ENCODE measurements at regions not wholly inside any gene's neighbourhood (a gene's known extent, or its start where the extent isn't known, plus 50 kb on each side); places are given as distances from the start of the nearest gene placed in this dataset.

GRCh38 chr1:221025501-221025900, 146.3 kb downstream of the HLX start:
- H3K36me3 ChIP-seq (ENCODE audit: control insufficient read depth, insufficient read depth, low read length): no peaks in the 10 kb centered on the region
- H3K4me1 Mint-ChIP-seq: no peaks in the 10 kb centered on the region
- no peak for DNase-seq
- peaks cover 14% of the 10 kb centered on the region for H3K27me3 Mint-ChIP-seq (ENCODE audit: insufficient read depth)
- no peaks in the 10 kb centered on the region for H3K36me3 Mint-ChIP-seq (ENCODE audit: low read depth)
- H3K4me3 Mint-ChIP-seq: no peak overlapping the region
- TF ChIP-seq, protein P1, sequence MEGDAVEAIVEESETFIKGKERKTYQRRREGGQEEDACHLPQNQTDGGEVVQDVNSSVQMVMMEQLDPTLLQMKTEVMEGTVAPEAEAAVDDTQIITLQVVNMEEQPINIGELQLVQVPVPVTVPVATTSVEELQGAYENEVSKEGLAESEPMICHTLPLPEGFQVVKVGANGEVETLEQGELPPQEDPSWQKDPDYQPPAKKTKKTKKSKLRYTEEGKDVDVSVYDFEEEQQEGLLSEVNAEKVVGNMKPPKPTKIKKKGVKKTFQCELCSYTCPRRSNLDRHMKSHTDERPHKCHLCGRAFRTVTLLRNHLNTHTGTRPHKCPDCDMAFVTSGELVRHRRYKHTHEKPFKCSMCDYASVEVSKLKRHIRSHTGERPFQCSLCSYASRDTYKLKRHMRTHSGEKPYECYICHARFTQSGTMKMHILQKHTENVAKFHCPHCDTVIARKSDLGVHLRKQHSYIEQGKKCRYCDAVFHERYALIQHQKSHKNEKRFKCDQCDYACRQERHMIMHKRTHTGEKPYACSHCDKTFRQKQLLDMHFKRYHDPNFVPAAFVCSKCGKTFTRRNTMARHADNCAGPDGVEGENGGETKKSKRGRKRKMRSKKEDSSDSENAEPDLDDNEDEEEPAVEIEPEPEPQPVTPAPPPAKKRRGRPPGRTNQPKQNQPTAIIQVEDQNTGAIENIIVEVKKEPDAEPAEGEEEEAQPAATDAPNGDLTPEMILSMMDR (conservative IDR thresholded peaks at IDR 0.05): no peak
- H3K9me3 ChIP-seq (ENCODE audit: control insufficient read depth, low read length): no peaks in the 10 kb centered on the region
- no peak overlapping the region for H3K27ac ChIP-seq (ENCODE audit: low read depth, low read length)
- H3K27ac Mint-ChIP-seq: no peak overlapping the region
- H3K27me3 ChIP-seq (ENCODE audit: control insufficient read depth, insufficient read depth, low read length, poor library complexity, severe bottlenecking): peaks cover 7% of the 10 kb centered on the region
- H3K4me3 ChIP-seq (ENCODE audit: low read length): no peak overlapping the region
- no peaks in the 10 kb centered on the region for H3K4me1 ChIP-seq (ENCODE audit: control insufficient read depth, insufficient read depth, low read length)
- no peaks in the 10 kb centered on the region for H3K9me3 Mint-ChIP-seq
- 93 to 96% methylated on average over 6 to 8 of the region's 8 CpGs for WGBS, 2 experiments (ENCODE audit: insufficient coverage in 1 of 2, insufficient read length in 1 of 2)
- H3K9ac ChIP-seq (ENCODE audit: extremely low read depth, low read length, poor library complexity, severe bottlenecking): no peak overlapping the region

DNA sequence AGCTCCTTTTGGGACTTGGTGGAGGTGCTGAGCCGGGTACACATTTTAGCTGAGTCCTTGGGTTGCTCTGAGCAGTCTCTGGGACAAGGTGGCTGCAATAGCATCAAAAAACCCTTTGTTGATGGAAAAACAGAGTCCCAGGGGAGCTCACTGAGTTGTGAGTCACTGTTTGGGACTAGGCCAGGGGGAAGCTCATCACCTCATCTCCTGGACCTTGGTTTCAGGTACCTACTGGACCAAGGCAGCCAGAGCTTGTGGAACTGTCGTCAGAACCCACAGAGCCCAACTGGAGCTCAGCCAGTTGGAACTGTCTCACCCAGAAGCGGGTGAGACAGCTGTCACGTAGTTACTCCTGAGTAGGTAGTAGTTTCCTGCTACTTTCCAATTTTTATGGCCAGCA, 146.7 kb downstream of the HLX start:
- Mint-ChIP-seq H3K27ac (no peak overlapping the region), H3K36me3 (ENCODE audit: low read depth) (no peaks in the 10 kb centered on the region), H3K4me3 (no peak overlapping the region), H3K4me1 (no peaks in the 10 kb centered on the region), H3K27me3 (ENCODE audit: insufficient read depth) (peaks cover 14% of the 10 kb centered on the region), H3K9me3 (no peaks in the 10 kb centered on the region)
- H3K27me3 ChIP-seq (ENCODE audit: control insufficient read depth, insufficient read depth, low read length, poor library complexity, severe bottlenecking): peaks cover 7% of the 10 kb centered on the region
- H3K36me3 ChIP-seq (ENCODE audit: control insufficient read depth, insufficient read depth, low read length): no peaks in the 10 kb centered on the region
- H3K9ac ChIP-seq (ENCODE audit: extremely low read depth, low read length, poor library complexity, severe bottlenecking): no peak overlapping the region
- H3K27ac ChIP-seq (ENCODE audit: low read depth, low read length): no peak overlapping the region
- H3K4me3 ChIP-seq (ENCODE audit: low read length): no peak overlapping the region
- H3K4me1 ChIP-seq (ENCODE audit: control insufficient read depth, insufficient read depth, low read length): no peaks in the 10 kb centered on the region
- TF ChIP-seq, protein P1 (conservative IDR thresholded peaks at IDR 0.05): no peak
- no peaks in the 10 kb centered on the region for H3K9me3 ChIP-seq (ENCODE audit: control insufficient read depth, low read length)
- DNase-seq: no peak
- WGBS, 2 experiments (ENCODE audit: insufficient coverage in 1 of 2, insufficient read length in 1 of 2): 92 to 94% methylated on average over 4 of the region's 4 CpGs

- no peak for DNase-seq
- 82% methylated on average over 2 of the region's 5 CpGs; no CpG with 5 or more reads in 1 of the 2 experiments for WGBS, 2 experiments (ENCODE audit: insufficient coverage in 1 of 2, insufficient read length in 1 of 2)
- TF ChIP-seq, protein P1 (conservative IDR thresholded peaks at IDR 0.05): no peak
- H3K4me3 Mint-ChIP-seq: no peak overlapping the region
- Histone ChIP-seq H3K9ac (ENCODE audit: extremely low read depth, low read length, poor library complexity, severe bottlenecking) (no peak overlapping the region), H3K27me3 (ENCODE audit: control insufficient read depth, insufficient read depth, low read length, poor library complexity, severe bottlenecking) (no peaks in the 10 kb centered on the region), H3K4me1 (ENCODE audit: control insufficient read depth, insufficient read depth, low read length) (no peaks in the 10 kb centered on the region), H3K9me3 (ENCODE audit: control insufficient read depth, low read length) (no peaks in the 10 kb centered on the region), H3K36me3 (ENCODE audit: control insufficient read depth, insufficient read depth, low read length) (no peaks in the 10 kb centered on the region), H3K4me3 (ENCODE audit: low read length) (no peak overlapping the region), H3K27ac (ENCODE audit: low read depth, low read length) (no peak overlapping the region)
- H3K9me3 Mint-ChIP-seq: no peaks in the 10 kb centered on the region
- no peaks in the 10 kb centered on the region for H3K4me1 Mint-ChIP-seq
- H3K27ac Mint-ChIP-seq: no peak overlapping the region
- no peaks in the 10 kb centered on the region for H3K36me3 Mint-ChIP-seq (ENCODE audit: low read depth)
- H3K27me3 Mint-ChIP-seq (ENCODE audit: insufficient read depth): peaks cover 6% of the 10 kb centered on the region
Observed at GRCh38 chr1:221029981-221030649, 150.9 kb downstream of the HLX start.
